Thyroid gland (tissue), 4 donors: ENCODE measurements at regions not wholly inside any gene's neighbourhood (a gene's known extent, or its start where the extent isn't known, plus 50 kb on each side); places are given as distances from the start of the nearest gene placed in this dataset.

ENCODE experiments used
- DNase-seq, 2 donors: peaks; one replicate each; pipeline ENCODE4 v3.0.0-alpha.2; 2019
- H3K27ac ChIP-seq, 3 donors: fragments of 200-600 bp; sonication (generic); 1 replicate in 2 of 3; 2 replicates in 1 of 3; pipeline ENCODE4 v1.5.1; 2016 to 2019; ENCODE audit warnings: mild to moderate bottlenecking in 1 of 3, moderate library complexity in 1 of 3
- H3K27me3 ChIP-seq: fragments of 200-600 bp; sonication (generic); one replicate; pipeline ENCODE4 v1.5.1; 2019
- H3K36me3 ChIP-seq, 2 donors: fragments of 200-600 bp; sonication (generic); one replicate each; pipeline ENCODE4 v1.5.1; 2016 to 2019
- H3K4me1 ChIP-seq, 2 donors: fragments of 200-600 bp; sonication (generic); one replicate each; pipeline ENCODE4 v1.5.1; 2017 to 2019
- H3K4me3 ChIP-seq, 3 donors: fragments of 200-600 bp; sonication (generic); replicated peaks in 1 of 3; 1 replicate in 2 of 3; 2 replicates in 1 of 3; pipeline ENCODE4 v1.5.1; 2016; ENCODE audit warnings: mild to moderate bottlenecking in 1 of 3
- H3K9me3 ChIP-seq: fragments of 200-600 bp; sonication (generic); one replicate; pipeline ENCODE4 v1.5.1; 2017
- CTCF ChIP-seq, 6 experiments: fragments of 200-600 bp in 3 of 6; fragments of 450-650 bp in 3 of 6; sonication (generic) in 3 of 6; IDR thresholded peaks; one replicate each; pipeline ENCODE4 v1.5.1; 2016 to 2019; ENCODE audit warnings: antibody characterized with exemption in 6 of 6, mild to moderate bottlenecking in 2 of 6, inconsistent platforms in 1 of 6, moderate library complexity in 1 of 6
- POLR2A ChIP-seq, 2 donors: fragments of 450-650 bp; IDR thresholded peaks; one replicate each; pipeline ENCODE4 v1.6.1; 2017; ENCODE audit warnings: antibody characterized with exemption in 2 of 2, mild to moderate bottlenecking in 2 of 2, moderate library complexity in 1 of 2
- WGBS, 2 donors: methylation state at CpG; one replicate each; pipeline ENCODE4 v1.1.5; 2017; 5-methylcytosine and 5-hydroxymethylcytosine counted together
- intact Hi-C: fragments of 100-400 bp; cut with DNase I; formaldehyde crosslinking; loops from one replicate; pipeline ENCODE4 v1.15.1; 2023

DNA sequence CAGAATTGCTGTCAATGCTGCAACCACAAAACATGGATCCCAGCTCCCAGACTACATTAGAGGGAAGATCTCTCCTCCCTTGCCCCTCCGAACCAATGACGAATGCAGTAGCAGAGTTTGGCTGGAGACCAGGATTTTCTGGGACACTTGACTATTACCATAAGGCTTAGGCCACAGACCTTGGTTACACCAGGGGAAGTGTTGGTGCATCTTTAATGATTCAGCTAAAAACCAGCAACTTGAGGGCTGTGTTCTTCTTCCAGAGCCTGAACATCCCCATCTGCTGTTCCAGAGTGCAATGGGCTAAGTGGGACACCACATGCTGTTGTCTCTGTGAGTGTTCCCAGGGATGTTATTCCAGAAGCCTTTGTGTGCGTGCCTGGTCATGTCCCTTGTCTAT, 528.2 kb downstream of the LMO7 start:
- TF ChIP-seq POLR2A (IDR thresholded peaks at IDR 0.05) (no peak), CTCF (IDR thresholded peaks at IDR 0.05) (no peak)
- Histone ChIP-seq H3K9me3 (no peaks in the 10 kb centered on the region), H3K36me3 (no peaks in the 10 kb centered on the region), H3K4me3 (no peak overlapping the region), H3K4me1 (peaks cover 0 to 7% of the 10 kb centered on the region in 2 donors), H3K27ac (no peak overlapping the region), H3K27me3 (no peaks in the 10 kb centered on the region)
- DNase-seq, result no peak
- 86 to 88% methylated on average over 3 of the region's 3 CpGs for WGBS, 2 donors
- intact Hi-C loops, result no loop called here

- intact Hi-C loops, result no loop called here
- Histone ChIP-seq H3K36me3 (no peaks in the 10 kb centered on the region), H3K27ac (no peak overlapping the region), H3K27me3 (no peaks in the 10 kb centered on the region), H3K4me1 (peaks cover 0 to 7% of the 10 kb centered on the region in 2 donors), H3K9me3 (no peaks in the 10 kb centered on the region), H3K4me3 (no peak overlapping the region)
- no peak for TF ChIP-seq POLR2A (IDR thresholded peaks at IDR 0.05)
- no peak for TF ChIP-seq CTCF (IDR thresholded peaks at IDR 0.05)
- WGBS, 2 donors, result 38 to 61% methylated on average over 2 of the region's 2 CpGs
- no peak for DNase-seq
These were observed 527.6 kb downstream of the LMO7 start for GRCh38 chr13:76163761-76164160.

- TF ChIP-seq CTCF (IDR thresholded peaks at IDR 0.05), result no peak
- TF ChIP-seq POLR2A (IDR thresholded peaks at IDR 0.05), result no peak
- DNase-seq, result peak in 1 of 2 donors; percentile 4
- H3K4me1 ChIP-seq, result peaks cover 0 to 7% of the 10 kb centered on the region in 2 donors
- H3K27ac ChIP-seq, result no peak overlapping the region
- H3K4me3 ChIP-seq, result no peak overlapping the region
- H3K36me3 ChIP-seq, result no peaks in the 10 kb centered on the region
- H3K27me3 ChIP-seq, result no peaks in the 10 kb centered on the region
- 64 to 71% methylated on average over 2 of the region's 2 CpGs for WGBS, 2 donors
- no peaks in the 10 kb centered on the region for H3K9me3 ChIP-seq
- intact Hi-C loops, result no loop called here
These were observed 525.1 kb downstream of the LMO7 start for GRCh38 chr13:76160961-76161925.

- Histone ChIP-seq H3K4me3 (no peak overlapping the region), H3K27me3 (no peaks in the 10 kb centered on the region), H3K27ac (no peak overlapping the region), H3K9me3 (no peaks in the 10 kb centered on the region), H3K36me3 (no peaks in the 10 kb centered on the region), H3K4me1 (peaks cover 0 to 7% of the 10 kb centered on the region in 2 donors)
- intact Hi-C loops, result no loop called here
- TF ChIP-seq POLR2A (IDR thresholded peaks at IDR 0.05) (no peak), CTCF (IDR thresholded peaks at IDR 0.05) (no peak)
- 91 to 94% methylated on average over 4 of the region's 4 CpGs for WGBS, 2 donors
- DNase-seq, result no peak
These were observed 524.4 kb downstream of the LMO7 start for GRCh38 chr13:76160506-76160905.

DNA sequence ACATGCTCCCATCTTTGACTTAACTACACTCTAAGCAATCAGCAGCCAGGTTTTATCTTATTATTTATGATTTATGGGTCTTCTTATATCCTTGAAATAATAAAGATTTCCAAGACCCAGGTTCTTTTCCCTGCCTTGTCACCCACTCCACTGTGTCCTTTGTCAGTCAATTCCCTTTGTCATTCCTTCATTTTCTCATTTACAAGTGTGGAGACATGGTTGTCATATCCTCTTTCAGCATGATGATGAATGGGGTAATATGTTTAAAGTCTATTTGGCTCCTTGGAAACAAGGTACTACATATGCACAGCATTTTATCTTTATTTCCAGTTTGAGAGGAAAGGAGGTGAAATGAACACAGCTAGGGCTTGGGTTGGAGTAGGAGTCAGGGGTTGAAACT, 521.8 kb downstream of the LMO7 start:
- DNase-seq, result no peak
- no peak overlapping the region for H3K4me3 ChIP-seq
- intact Hi-C loops, result no loop called here
- H3K27ac ChIP-seq, result no peak overlapping the region
- no peaks in the 10 kb centered on the region for H3K27me3 ChIP-seq
- no peaks in the 10 kb centered on the region for H3K9me3 ChIP-seq
- H3K4me1 ChIP-seq, result peaks cover 0 to under 1% of the 10 kb centered on the region in 2 donors
- TF ChIP-seq CTCF (IDR thresholded peaks at IDR 0.05) (no peak), POLR2A (IDR thresholded peaks at IDR 0.05) (no peak)
- no peaks in the 10 kb centered on the region for H3K36me3 ChIP-seq
